CD4-positive, alpha-beta T cell (primary cell): ENCODE measurements at regions not wholly inside any gene's neighbourhood (a gene's known extent, or its start where the extent isn't known, plus 50 kb on each side); places are given as distances from the start of the nearest gene placed in this dataset.
"Not testable (repeated sequence)": the region's sequence is repeated elsewhere in the genome, so short reads cannot be mapped to it uniquely, and the experiment has no call there.

Experiments
- ATAC-seq: fragments of 200-7000 bp; cut with Tn5 transposase; one replicate; pipeline ENCODE4 v1.10.0; 2022; ENCODE audit warnings: mild to moderate bottlenecking; ENCODE audit not compliant: poor library complexity
- CTCF ChIA-PET: fragments of 350-600 bp; sonication (Branson Sonifier 250); formaldehyde crosslinking; loops from one replicate; lab custom pipeline; 2021; ENCODE audit warnings: antibody characterized with exemption, inconsistent platforms; lab: Charles Lee
- POLR2A ChIA-PET: fragments of 350-600 bp; sonication (Branson Sonifier 250); formaldehyde crosslinking; loops from one replicate; lab custom pipeline; 2021; ENCODE audit warnings: antibody characterized with exemption, inconsistent platforms; lab: Charles Lee
- DNase-seq, 14 experiments: peaks; one replicate each; pipeline ENCODE4 v3.0.0-alpha.2; 2013 to 2020; ENCODE audit warnings: mixed read lengths in 2 of 14
- H3K27ac ChIP-seq, 2 donors: one replicate each; pipeline versions ENCODE4 v1.5.1 to v1.7.0; 2013; ENCODE audit warnings: low read length in 2 of 2, low read depth in 1 of 2, mild to moderate bottlenecking in 1 of 2
- H3K27me3 ChIP-seq, 2 experiments: 1 replicate in 1 of 2; 2 replicates in 1 of 2; pipeline versions ENCODE4 v1.6.1 to v1.7.0; 2013; ENCODE audit warnings: low read length in 2 of 2, control low read depth in 1 of 2, mild to moderate bottlenecking in 1 of 2, moderate library complexity in 1 of 2; ENCODE audit not compliant: insufficient read depth in 2 of 2, control insufficient read depth in 1 of 2
- H3K36me3 ChIP-seq: one replicate; pipeline ENCODE4 v1.6.1; 2013; ENCODE audit warnings: low read length, control low read depth; ENCODE audit not compliant: insufficient read depth
- H3K4me1 ChIP-seq: one replicate; pipeline ENCODE4 v1.6.1; 2013; ENCODE audit warnings: low read length, control low read depth; ENCODE audit not compliant: insufficient read depth
- H3K4me3 ChIP-seq: one replicate; pipeline ENCODE4 v1.5.1; 2013; ENCODE audit warnings: mild to moderate bottlenecking, low read length, moderate library complexity
- H3K9me3 ChIP-seq, 2 experiments: 1 replicate in 1 of 2; 2 replicates in 1 of 2; pipeline versions ENCODE4 v1.6.1 to v1.7.0; 2013; ENCODE audit warnings: low read length in 2 of 2, mild to moderate bottlenecking in 2 of 2, control low read depth in 1 of 2, moderate library complexity in 1 of 2; ENCODE audit not compliant: control insufficient read depth in 1 of 2, insufficient read depth in 1 of 2
- H3K27ac Mint-ChIP-seq: one replicate; pipeline ENCODE4 v1.8.0; 2020; ENCODE audit warnings: mixed read lengths
- H3K27me3 Mint-ChIP-seq: one replicate; pipeline ENCODE4 v1.8.0; 2021; ENCODE audit warnings: mixed read lengths
- H3K36me3 Mint-ChIP-seq: one replicate; pipeline ENCODE4 v1.8.0; 2021; ENCODE audit warnings: low read depth, mixed read lengths
- H3K4me1 Mint-ChIP-seq: one replicate; pipeline ENCODE4 v1.8.0; 2021; ENCODE audit warnings: low read depth, mixed read lengths
- H3K4me3 Mint-ChIP-seq: one replicate; pipeline ENCODE4 v1.8.0; 2020; ENCODE audit warnings: mild to moderate bottlenecking, mixed read lengths
- H3K9me3 Mint-ChIP-seq: one replicate; pipeline ENCODE4 v1.8.0; 2020; ENCODE audit warnings: mixed read lengths
- CTCF ChIP-seq: fragments of 200-600 bp; IDR thresholded peaks from one replicate; pipeline ENCODE4 v1.8.0; 2022; ENCODE audit warnings: antibody characterized with exemption, mild to moderate bottlenecking
- intact Hi-C, 2 experiments: fragments of 100-400 bp; cut with DNase I in 1 of 2; cut with micrococcal nuclease in 1 of 2; formaldehyde crosslinking; loops; one replicate each; pipeline versions ENCODE4 v1.15.1 to v1.9.0; 2023 to 2025; cut with DNase I, micrococcal nuclease

GRCh38 chr5:179403426-179404147, 58.3 kb upstream of the ADAMTS2 start:
- CTCF ChIA-PET = no interaction called here

GRCh38 chr5:179400435-179400834, 55.2 kb upstream of the ADAMTS2 start:
- intact Hi-C loops, H3K27me3 ChIP-seq, POLR2A ChIA-PET, H3K4me3 Mint-ChIP-seq, H3K27ac Mint-ChIP-seq, H3K4me1 Mint-ChIP-seq, H3K36me3 ChIP-seq, DNase-seq, H3K27ac ChIP-seq, H3K4me3 ChIP-seq, ATAC-seq, H3K27me3 Mint-ChIP-seq, H3K4me1 ChIP-seq, H3K36me3 Mint-ChIP-seq, CTCF ChIA-PET: not testable (repeated sequence)
- peaks cover 12% of the 10 kb centered on the region for H3K9me3 Mint-ChIP-seq
- H3K9me3 ChIP-seq = peaks cover 24 to 33% of the 10 kb centered on the region in 2 experiments

More at GRCh38 chr5:179403426-179404147, 58.3 kb upstream of the ADAMTS2 start:
- H3K36me3 Mint-ChIP-seq = peaks cover 5% of the 10 kb centered on the region
- Histone ChIP-seq H3K27ac (no peak overlapping the region), H3K36me3 (no peaks in the 10 kb centered on the region), H3K4me3 (no peak overlapping the region), H3K9me3 (peaks cover 23 to 25% of the 10 kb centered on the region in 2 experiments), H3K27me3 (no peaks in the 10 kb centered on the region), H3K4me1 (no peaks in the 10 kb centered on the region)
- ATAC-seq = no peak
- peaks cover 11% of the 10 kb centered on the region for H3K9me3 Mint-ChIP-seq
- H3K4me3 Mint-ChIP-seq = no peak overlapping the region
- H3K4me1 Mint-ChIP-seq = no peaks in the 10 kb centered on the region
- H3K27ac Mint-ChIP-seq = no peak overlapping the region
- no peak for DNase-seq
- TF ChIP-seq CTCF = no peak
- intact Hi-C loops = no loop called here
- POLR2A ChIA-PET = no interaction called here
- H3K27me3 Mint-ChIP-seq = peaks cover 4% of the 10 kb centered on the region

- no peak for ATAC-seq
Observed at GRCh38 chr5:179400020-179400419, 54.8 kb upstream of the ADAMTS2 start.

GRCh38 chr5:179399327-179399726, 54.1 kb upstream of the ADAMTS2 start:
- DNase-seq, H3K36me3 ChIP-seq, H3K4me1 Mint-ChIP-seq, CTCF ChIA-PET, intact Hi-C loops, H3K36me3 Mint-ChIP-seq, POLR2A ChIA-PET, H3K27me3 ChIP-seq, H3K4me1 ChIP-seq, H3K27me3 Mint-ChIP-seq, H3K4me3 Mint-ChIP-seq, ATAC-seq, H3K27ac ChIP-seq, H3K4me3 ChIP-seq, H3K27ac Mint-ChIP-seq: not testable (repeated sequence)
- peaks cover 24 to 33% of the 10 kb centered on the region in 2 experiments for H3K9me3 ChIP-seq
- H3K9me3 Mint-ChIP-seq = peaks cover 12% of the 10 kb centered on the region

More at GRCh38 chr5:179400020-179400419, 54.8 kb upstream of the ADAMTS2 start:
- Mint-ChIP-seq H3K9me3 (peaks cover 12% of the 10 kb centered on the region), H3K4me3 (no peak overlapping the region), H3K36me3 (peaks cover 5% of the 10 kb centered on the region), H3K27me3 (no peaks in the 10 kb centered on the region), H3K4me1 (no peaks in the 10 kb centered on the region), H3K27ac (no peak overlapping the region)
- no peak for DNase-seq
- H3K9me3 ChIP-seq = peaks cover 24 to 33% of the 10 kb centered on the region in 2 experiments
- no peak overlapping the region for H3K27ac ChIP-seq
- H3K4me3 ChIP-seq = no peak overlapping the region
- POLR2A ChIA-PET = no interaction called here
- intact Hi-C loops = no loop called here
- no peak for TF ChIP-seq CTCF
- CTCF ChIA-PET = no interaction called here
- no peaks in the 10 kb centered on the region for H3K27me3 ChIP-seq
- no peaks in the 10 kb centered on the region for H3K36me3 ChIP-seq
- H3K4me1 ChIP-seq = no peaks in the 10 kb centered on the region
